ENCODE measurements at regions not wholly inside any gene's neighbourhood (a gene's known extent, or its start where the extent isn't known, plus 50 kb on each side); places are given as distances from the start of the nearest gene placed in this dataset.

DNA sequence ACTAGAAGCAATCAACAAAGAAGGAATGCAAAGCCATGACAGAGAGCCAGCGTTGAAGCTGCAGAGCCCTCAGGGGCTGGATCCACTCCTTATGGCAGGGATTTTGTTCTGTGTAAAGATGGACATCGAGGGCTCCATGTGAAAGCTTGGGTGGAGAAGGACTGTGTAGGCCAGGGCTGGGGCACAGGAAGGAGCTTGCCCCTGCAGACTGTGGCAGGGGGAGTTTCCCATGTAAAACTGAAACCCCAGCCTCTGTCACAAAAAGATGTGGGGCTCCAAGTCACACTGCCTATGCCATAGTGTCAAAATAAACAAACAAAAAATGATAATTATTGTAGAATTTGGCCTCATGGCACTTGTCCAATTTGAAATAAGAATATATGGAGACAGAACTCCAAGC lies 408.7 kb upstream of the HS6ST1 start:
- TF ChIP-seq EZH2 (IDR thresholded peaks at IDR 0.05; ENCODE audit: borderline replicate concordance, low read depth, low read length, poor library complexity, severe bottlenecking), result no peak
- no peak for TF ChIP-seq CTCF (conservative IDR thresholded peaks at IDR 0.05; ENCODE audit: low read depth, low read length)

All from A673 (cell line).